Natural killer cell (primary cell): ENCODE measurements at regions not wholly inside any gene's neighbourhood (a gene's known extent, or its start where the extent isn't known, plus 50 kb on each side); places are given as distances from the start of the nearest gene placed in this dataset.
A peak's percentile ranks its signal among the peaks of the same experiment; 100 is the strongest.

ENCODE experiments used
- ATAC-seq, 3 donors: fragments of 150-1000 bp in 2 of 3; fragments of 200-7000 bp in 1 of 3; cut with Tn5 transposase; 1 replicate in 1 of 3; 2 replicates in 2 of 3; pipeline ENCODE4 v1.10.0; 2021; ENCODE audit warnings: mild to moderate bottlenecking in 2 of 3, moderate library complexity in 2 of 3
- DNase-seq, 2 donors: peaks; one replicate each; pipeline versions ENCODE4 v3.0.0 to v3.0.0-alpha.2; 2013 to 2021; ENCODE audit warnings: mixed read lengths in 1 of 2
- H3K27ac ChIP-seq: one replicate; pipeline ENCODE4 v1.5.1; 2013; ENCODE audit warnings: mild to moderate bottlenecking, low read length
- H3K27me3 ChIP-seq: one replicate; pipeline ENCODE4 v1.6.1; 2013; ENCODE audit warnings: low read length; ENCODE audit not compliant: control insufficient read depth, insufficient read depth
- H3K36me3 ChIP-seq: one replicate; pipeline ENCODE4 v1.6.1; 2013; ENCODE audit warnings: low read length; ENCODE audit not compliant: control insufficient read depth, insufficient read depth
- H3K4me1 ChIP-seq: one replicate; pipeline ENCODE4 v1.6.1; 2013; ENCODE audit warnings: low read length; ENCODE audit not compliant: control insufficient read depth, insufficient read depth
- H3K4me3 ChIP-seq: one replicate; pipeline ENCODE4 v1.5.1; 2013; ENCODE audit warnings: low read length
- H3K9me3 ChIP-seq: one replicate; pipeline ENCODE4 v1.6.1; 2013; ENCODE audit warnings: low read length; ENCODE audit not compliant: control insufficient read depth, insufficient read depth
- H3K27ac Mint-ChIP-seq, 2 donors: one replicate each; pipeline ENCODE4 v1.8.0; 2022; ENCODE audit warnings: mild to moderate bottlenecking in 2 of 2, mixed read lengths in 2 of 2, moderate library complexity in 1 of 2
- H3K27me3 Mint-ChIP-seq, 2 donors: one replicate each; pipeline ENCODE4 v1.8.0; 2022; ENCODE audit warnings: low read depth in 2 of 2, mixed read lengths in 2 of 2
- H3K36me3 Mint-ChIP-seq: one replicate; pipeline ENCODE4 v1.8.0; 2022; ENCODE audit warnings: mixed read lengths
- H3K4me1 Mint-ChIP-seq, 2 donors: one replicate each; pipeline ENCODE4 v1.8.0; 2022; ENCODE audit warnings: mixed read lengths in 2 of 2
- H3K4me3 Mint-ChIP-seq: one replicate; pipeline ENCODE4 v1.8.0; 2022; ENCODE audit warnings: mild to moderate bottlenecking, moderate library complexity, mixed read lengths
- H3K9me3 Mint-ChIP-seq, 2 donors: one replicate each; pipeline ENCODE4 v1.8.0; 2022; ENCODE audit warnings: mixed read lengths in 2 of 2
- WGBS: methylation state at CpG from one replicate; pipeline ENCODE4 v1.1.7; 2013; ENCODE audit warnings: missing lambda C conversion rate; ENCODE audit not compliant: insufficient coverage; 5-methylcytosine and 5-hydroxymethylcytosine counted together
- intact Hi-C: fragments of 100-400 bp; cut with micrococcal nuclease; formaldehyde crosslinking; loops from one replicate; pipeline ENCODE4 v1.14.2; 2022
- TF ChIP-seq, protein P1 (sequence below): fragments of 200-600 bp; IDR thresholded peaks from one replicate; pipeline ENCODE4 v1.8.0; 2022; ENCODE audit warnings: antibody characterized with exemption

DNA sequence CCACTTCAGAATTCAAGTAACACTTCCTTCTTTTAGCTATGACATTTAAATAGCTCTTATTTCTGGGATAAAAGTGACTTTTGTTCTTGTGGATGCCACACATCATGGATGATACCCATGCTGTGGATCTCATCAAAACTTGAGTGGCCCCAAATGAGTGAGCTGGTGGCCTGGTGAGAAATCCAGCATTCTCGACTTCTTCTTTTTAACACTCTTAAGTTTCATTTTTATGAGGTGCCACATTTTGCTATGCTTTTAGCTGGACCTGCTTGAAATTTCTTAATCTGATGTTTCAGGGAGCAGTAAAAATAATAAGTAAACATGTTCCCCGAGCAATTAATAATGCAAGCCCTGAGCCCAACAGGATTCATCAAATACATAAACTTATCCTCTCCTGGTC is 384.8 kb upstream of the MEF2C start:
- 60% methylated on average over 1 of the region's 2 CpGs for WGBS
- H3K27ac ChIP-seq = peak overlapping the region; percentile 22
- no peaks in the 10 kb centered on the region for H3K9me3 ChIP-seq
- Mint-ChIP-seq H3K4me3 (no peak overlapping the region), H3K27me3 (peaks cover 2 to 7% of the 10 kb centered on the region in 2 donors), H3K4me1 (peaks cover 12 to 17% of the 10 kb centered on the region in 2 donors), H3K36me3 (no peaks in the 10 kb centered on the region), H3K27ac (no peak overlapping the region), H3K9me3 (no peaks in the 10 kb centered on the region)
- H3K4me1 ChIP-seq = no peaks in the 10 kb centered on the region
- ATAC-seq (no peak), DNase-seq (no peak)
- no peaks in the 10 kb centered on the region for H3K27me3 ChIP-seq
- TF ChIP-seq, protein P1, sequence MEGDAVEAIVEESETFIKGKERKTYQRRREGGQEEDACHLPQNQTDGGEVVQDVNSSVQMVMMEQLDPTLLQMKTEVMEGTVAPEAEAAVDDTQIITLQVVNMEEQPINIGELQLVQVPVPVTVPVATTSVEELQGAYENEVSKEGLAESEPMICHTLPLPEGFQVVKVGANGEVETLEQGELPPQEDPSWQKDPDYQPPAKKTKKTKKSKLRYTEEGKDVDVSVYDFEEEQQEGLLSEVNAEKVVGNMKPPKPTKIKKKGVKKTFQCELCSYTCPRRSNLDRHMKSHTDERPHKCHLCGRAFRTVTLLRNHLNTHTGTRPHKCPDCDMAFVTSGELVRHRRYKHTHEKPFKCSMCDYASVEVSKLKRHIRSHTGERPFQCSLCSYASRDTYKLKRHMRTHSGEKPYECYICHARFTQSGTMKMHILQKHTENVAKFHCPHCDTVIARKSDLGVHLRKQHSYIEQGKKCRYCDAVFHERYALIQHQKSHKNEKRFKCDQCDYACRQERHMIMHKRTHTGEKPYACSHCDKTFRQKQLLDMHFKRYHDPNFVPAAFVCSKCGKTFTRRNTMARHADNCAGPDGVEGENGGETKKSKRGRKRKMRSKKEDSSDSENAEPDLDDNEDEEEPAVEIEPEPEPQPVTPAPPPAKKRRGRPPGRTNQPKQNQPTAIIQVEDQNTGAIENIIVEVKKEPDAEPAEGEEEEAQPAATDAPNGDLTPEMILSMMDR = no peak
- intact Hi-C loops = no loop called here
- no peaks in the 10 kb centered on the region for H3K36me3 ChIP-seq
- H3K4me3 ChIP-seq = no peak overlapping the region

DNA sequence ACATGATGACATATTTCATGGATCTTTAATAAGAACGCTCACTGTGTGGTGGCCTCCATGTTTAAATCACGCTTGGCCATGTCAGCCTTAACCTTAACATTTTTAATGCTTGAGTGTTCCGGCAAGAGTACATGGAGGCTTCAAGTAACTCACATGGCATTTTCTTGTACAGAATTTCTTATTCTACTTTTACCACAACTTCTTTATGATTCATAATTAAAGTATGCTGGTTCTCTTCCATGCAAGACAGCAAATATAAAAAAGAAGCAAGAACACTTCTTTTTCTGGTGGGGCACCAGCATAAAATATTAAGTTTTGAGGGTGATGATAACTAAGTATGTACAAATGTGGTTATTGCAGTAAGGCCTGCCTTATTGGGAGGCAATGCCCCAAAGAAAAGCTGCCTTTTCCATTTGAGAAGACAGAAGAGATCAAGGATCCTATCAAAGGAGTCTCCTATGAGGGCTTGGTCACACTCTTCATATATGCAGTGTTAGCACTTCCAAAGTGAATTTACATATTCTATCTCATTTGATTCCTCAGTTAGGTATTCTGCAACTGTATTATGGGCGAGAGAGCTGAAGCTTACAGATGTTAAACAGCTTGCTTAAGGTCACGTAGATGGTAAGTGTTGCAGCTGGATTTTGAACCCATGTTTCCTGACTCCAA is 382.7 kb upstream of the MEF2C start:
- Mint-ChIP-seq H3K9me3 (no peaks in the 10 kb centered on the region), H3K27ac (no peak overlapping the region), H3K36me3 (no peaks in the 10 kb centered on the region), H3K4me3 (no peak overlapping the region), H3K4me1 (peaks cover 6 to 11% of the 10 kb centered on the region in 2 donors), H3K27me3 (peaks cover 2 to 7% of the 10 kb centered on the region in 2 donors)
- no peak for ATAC-seq
- no peaks in the 10 kb centered on the region for H3K36me3 ChIP-seq
- H3K9me3 ChIP-seq = no peaks in the 10 kb centered on the region
- intact Hi-C loops = no loop called here
- no peak for DNase-seq
- H3K4me3 ChIP-seq = no peak overlapping the region
- H3K27me3 ChIP-seq = no peaks in the 10 kb centered on the region
- no peak overlapping the region for H3K27ac ChIP-seq
- TF ChIP-seq, protein P1 = no peak
- H3K4me1 ChIP-seq = no peaks in the 10 kb centered on the region
- WGBS = 92% methylated on average over 5 of the region's 5 CpGs

DNA sequence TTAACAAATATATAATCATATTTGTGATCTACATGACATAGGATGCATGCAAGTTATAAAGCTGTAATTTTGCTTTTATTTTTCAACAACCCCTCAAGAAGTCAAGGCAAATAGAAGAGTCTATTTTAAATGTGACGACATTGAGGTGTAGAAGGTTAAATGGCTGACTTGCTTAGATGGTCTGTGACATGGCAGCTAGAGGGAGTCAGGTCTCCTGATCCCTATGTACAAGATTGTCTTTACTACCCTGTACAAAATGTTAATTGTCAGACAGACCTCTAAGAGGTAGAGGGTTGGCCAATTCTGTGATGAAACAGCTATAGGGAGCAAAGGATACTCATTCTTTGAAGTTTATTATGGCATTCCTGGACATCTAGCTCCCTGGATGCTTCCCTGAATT is 380.9 kb upstream of the MEF2C start:
- no peak overlapping the region for H3K4me3 Mint-ChIP-seq
- Histone ChIP-seq H3K4me3 (no peak overlapping the region), H3K36me3 (no peaks in the 10 kb centered on the region), H3K27me3 (no peaks in the 10 kb centered on the region), H3K9me3 (no peaks in the 10 kb centered on the region), H3K4me1 (no peaks in the 10 kb centered on the region), H3K27ac (no peak overlapping the region)
- H3K27me3 Mint-ChIP-seq = no peaks in the 10 kb centered on the region
- no peaks in the 10 kb centered on the region for H3K36me3 Mint-ChIP-seq
- no peak overlapping the region for H3K27ac Mint-ChIP-seq
- 100% methylated on average over 1 of the region's 1 CpG for WGBS
- H3K4me1 Mint-ChIP-seq = peaks cover 6 to 11% of the 10 kb centered on the region in 2 donors
- TF ChIP-seq, protein P1 = no peak
- intact Hi-C loops = no loop called here
- ATAC-seq = no peak
- no peak for DNase-seq
- H3K9me3 Mint-ChIP-seq = no peaks in the 10 kb centered on the region

GRCh38 chr5:89262030-89262429 is 379.0 kb upstream of the MEF2C start:
- H3K27me3 Mint-ChIP-seq = no peaks in the 10 kb centered on the region
- H3K4me3 Mint-ChIP-seq = no peak overlapping the region
- intact Hi-C loops = no loop called here
- WGBS = 95% methylated on average over 4 of the region's 4 CpGs
- TF ChIP-seq, protein P1 = no peak
- Histone ChIP-seq H3K4me3 (no peak overlapping the region), H3K27ac (no peak overlapping the region), H3K9me3 (no peaks in the 10 kb centered on the region), H3K4me1 (no peaks in the 10 kb centered on the region), H3K27me3 (no peaks in the 10 kb centered on the region), H3K36me3 (no peaks in the 10 kb centered on the region)
- no peaks in the 10 kb centered on the region for H3K9me3 Mint-ChIP-seq
- H3K4me1 Mint-ChIP-seq = no peaks in the 10 kb centered on the region
- ATAC-seq (no peak), DNase-seq (no peak)
- no peaks in the 10 kb centered on the region for H3K36me3 Mint-ChIP-seq
- H3K27ac Mint-ChIP-seq = no peak overlapping the region
